HG03571 (cell line): ENCODE measurements at regions not wholly inside any gene's neighbourhood (a gene's known extent, or its start where the extent isn't known, plus 50 kb on each side); places are given as distances from the start of the nearest gene placed in this dataset.

Experiments
- ATAC-seq: cut with Tn5 transposase; IDR thresholded peaks from one replicate; pipeline ENCODE4 v1.9.1; 2021; ENCODE audit not compliant: unreplicated experiment

DNA sequence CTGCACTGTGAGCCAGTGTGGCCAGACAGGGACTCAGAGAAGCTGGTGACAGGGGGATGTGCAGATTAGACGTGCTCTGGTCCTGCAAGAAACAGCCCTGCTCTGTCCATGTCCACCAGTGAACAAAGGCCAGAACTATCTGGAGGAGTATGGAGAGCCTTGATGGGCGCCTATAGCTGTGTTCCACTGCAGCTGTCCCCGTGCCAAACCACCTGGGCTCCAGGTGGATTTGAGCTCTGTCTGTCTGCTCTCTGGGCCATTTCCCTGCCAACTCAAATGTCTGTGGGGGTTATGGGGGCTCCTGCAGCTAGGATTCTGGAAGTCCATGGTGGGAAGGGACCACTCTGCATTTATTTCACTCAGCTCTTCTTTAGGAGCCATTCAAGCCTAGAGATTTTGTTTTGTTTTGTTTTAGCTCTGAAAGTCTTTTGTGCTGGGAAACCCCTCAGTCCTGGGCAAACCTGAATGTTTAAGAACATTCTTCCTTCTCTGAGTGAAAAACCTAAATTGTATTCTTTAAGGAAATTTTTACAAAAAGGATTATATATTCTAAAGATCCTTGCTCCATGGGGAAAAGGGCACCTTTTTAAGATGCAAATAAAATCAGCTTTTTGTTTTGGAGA, 1039.5 kb upstream of the SORCS1 start:
- ATAC-seq: no peak

DNA sequence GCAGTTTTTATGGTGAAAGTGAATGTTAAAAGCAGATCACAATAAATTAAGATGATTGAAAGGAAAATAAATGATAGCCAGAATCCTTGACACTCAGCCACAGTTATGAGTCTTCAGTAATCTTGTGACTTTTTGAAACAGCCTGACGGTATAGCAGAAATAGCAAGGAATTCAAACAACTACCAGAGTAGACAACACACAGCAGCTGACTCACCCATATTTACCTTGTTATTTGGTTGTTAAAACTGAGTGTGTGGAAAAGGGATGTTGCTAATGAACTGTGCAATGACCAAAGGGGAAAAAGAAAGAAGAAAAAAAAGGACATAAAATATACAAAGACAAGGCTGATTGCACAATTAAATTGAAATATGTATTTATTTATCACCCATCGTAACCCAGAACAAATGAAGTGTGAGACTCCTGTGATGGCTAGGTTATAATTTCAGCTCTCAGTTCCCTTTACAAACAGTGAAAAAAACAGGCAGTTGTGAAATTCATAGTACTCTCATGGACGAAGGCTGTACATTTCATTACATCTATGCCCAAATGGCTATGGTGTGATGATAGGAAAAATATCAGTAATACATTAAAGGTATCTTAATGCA, 1023.0 kb upstream of the SORCS1 start:
- no peak for ATAC-seq

DNA sequence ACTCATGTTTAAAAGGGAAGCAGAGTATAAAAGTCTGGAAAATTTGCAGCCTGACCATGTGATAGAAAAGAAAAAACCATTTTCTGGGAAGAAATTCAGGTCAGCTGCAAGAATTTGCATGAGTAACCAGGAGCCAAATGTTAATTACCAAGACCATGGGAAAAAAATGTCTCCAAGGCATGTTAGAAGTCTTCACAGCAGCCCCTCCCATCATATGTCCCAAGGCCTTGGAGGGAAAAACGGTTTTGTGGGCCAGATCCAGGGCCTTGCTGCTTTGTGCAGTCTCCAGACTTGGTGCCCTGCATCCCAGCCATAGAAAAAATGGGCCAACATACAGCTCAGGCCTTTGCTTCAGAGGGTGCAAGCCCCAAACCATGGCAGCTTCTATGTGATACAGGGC, 1019.6 kb upstream of the SORCS1 start:
- ATAC-seq: no peak

DNA sequence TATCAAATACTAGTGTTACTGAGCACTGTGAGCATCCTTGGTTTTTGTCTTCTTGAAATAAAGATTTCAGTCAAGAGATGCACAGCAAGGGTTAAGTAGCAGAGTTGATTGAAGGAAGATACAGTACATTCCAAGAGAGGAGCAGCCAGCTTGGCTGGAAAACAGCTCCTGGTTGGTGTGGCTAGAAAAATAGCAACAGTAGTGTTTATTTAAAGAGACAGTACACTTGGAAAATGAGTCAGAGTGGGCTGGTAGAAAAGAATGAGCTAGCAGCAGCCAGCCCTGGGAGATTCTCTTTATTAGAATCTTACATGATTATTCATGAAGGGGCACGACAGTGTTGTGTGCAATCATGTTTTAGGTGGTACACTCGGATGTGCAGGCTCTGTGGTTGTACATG, 1016.4 kb upstream of the SORCS1 start:
- no peak for ATAC-seq

DNA sequence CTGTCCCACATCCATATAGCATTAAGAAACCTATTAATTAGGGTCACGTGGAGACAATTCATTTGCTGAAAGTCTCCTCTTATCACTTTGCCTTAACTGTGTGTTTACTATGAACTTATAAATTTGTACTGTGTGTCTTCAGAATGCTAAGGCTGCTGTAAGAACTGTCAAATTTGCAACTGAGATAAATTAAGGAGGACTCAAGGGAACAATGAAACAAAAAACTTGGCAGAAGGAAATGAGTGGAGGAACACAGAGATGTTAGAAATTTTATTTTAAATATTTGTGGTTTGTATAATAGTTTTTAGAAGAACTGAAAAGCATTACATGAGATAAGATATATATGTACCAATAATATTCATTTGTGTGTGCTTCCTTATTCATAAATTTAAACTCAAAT, 1005.3 kb upstream of the SORCS1 start:
- ATAC-seq: no peak

DNA sequence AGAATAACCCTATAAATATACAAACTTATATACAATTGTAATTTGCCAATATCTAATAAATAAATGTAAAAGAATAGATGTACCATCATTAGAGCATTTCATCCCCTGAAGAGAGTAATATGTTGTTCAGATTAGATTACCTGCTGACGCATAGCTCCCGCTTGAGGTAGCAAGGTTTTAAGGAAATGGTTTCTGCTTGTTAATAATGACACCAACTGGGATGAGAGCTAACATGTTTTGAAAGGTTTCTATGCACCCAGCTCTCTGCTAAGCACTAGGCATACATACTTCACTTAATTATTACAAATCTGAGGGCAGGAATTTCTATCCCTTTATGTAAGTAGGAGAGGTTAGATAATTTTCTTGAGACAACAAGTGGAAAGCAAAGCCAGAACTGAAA, 1003.3 kb upstream of the SORCS1 start:
- ATAC-seq: no peak

DNA sequence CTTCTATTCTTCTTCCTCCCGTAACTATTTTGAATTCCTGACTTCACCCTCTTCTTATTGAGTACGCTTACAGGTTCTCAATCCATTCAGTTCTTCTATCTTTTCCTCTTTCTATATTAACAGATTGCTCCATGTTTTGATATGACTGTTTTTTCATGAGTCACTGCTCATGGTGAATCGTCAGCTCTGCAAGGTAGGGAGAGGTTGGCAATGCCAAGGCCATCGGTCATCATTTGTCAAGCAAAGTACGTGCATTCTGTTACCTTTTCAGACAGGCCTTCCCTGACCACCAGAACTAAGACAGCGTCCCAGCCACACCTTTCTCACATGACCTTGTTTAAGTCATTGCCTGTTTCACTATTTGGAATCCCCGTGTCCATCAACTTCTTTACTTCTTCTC, 1001.9 kb upstream of the SORCS1 start:
- no peak for ATAC-seq

DNA sequence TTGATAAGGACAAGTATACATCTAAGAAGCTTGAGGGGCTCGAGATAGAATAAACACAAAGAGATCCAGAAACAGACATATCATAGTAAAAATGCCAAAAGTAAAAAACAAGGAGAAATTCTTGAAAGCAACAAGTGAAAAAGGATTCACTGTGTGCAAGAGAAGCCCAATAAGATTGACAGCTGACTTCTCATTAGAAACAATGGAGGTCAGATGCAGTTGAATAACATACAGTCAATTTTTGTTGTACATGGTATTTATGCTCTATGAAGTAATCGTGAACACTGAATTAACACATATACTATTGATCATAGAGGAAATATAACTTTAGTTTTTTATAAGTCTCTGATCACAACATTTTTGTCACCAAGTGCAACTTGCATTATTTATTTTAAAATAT, 982.8 kb upstream of the SORCS1 start:
- ATAC-seq: no peak

DNA sequence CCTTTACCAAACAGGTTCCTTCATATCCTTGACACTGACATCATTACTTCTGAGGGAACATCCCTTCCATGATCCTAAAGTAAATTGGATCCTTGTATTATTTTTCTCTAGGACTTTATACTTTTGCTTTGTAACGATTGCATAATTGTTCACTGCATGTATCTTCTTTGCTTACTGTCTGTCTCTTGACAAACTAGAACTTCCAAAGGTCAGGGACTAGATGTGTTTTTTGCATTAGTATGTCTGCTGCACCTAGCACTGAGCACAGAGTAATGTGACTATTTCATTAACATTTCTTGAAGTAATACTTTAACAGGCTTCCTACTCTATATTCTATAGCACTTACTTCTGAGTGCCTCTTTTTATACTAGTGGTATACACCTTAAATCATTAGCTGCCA, 976.6 kb upstream of the SORCS1 start:
- ATAC-seq: no peak

DNA sequence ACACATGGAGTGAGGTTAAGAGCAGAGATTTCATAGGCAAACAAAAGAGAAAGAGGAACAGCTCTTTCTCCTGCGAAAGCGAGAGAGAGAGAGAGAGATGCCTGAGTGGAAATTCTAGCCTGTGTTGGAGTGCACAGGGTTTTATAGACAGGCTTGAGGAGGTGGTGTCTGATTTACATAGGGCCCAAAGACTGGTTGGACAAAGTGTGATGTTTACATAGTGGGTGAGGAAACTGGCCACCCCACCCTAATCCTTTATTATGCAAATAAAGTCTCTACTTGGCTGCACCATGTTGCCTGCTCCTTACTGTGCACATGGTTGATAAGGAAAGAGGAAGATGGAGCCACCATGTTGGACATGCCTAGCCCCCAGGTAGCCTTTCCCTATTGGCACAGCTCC, 967.8 kb upstream of the SORCS1 start:
- no peak for ATAC-seq

DNA sequence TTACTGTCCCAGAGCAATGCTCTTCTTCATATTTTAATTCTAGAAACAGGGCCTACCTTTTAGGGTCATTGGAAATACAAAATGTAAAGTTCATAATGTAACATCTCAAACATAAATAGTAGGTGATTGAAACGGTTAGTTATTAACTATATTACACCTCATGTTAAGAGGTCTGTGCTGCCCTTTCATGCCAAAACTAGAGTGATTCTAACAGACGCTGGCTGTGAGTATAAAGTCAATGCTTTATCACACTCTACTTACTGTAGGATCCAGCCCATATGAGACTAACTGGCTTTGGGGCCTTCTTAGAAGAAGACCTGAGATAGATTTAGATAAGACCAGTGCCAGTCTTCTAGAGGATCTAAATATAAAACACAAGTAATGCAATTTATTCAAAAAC, 966.1 kb upstream of the SORCS1 start:
- no peak for ATAC-seq

DNA sequence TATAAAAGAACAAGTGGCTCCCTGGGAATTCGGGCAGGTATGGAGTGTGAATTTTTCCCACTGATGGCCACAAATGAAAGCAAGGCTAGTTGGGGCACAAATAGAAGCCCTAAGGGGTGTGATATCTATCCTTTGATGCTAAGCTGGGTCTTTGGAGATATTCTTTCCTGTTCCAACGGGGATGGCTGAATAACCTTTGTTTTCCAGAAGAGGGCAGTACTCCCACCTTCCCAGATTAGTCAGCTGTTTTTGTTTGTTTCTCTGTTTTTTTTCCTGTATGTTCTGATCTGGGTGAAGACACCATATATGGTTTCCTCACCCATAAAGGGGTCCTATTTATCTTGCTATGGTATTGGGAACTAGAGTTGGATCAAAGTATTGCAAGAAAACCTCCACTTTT, 947.7 kb upstream of the SORCS1 start:
- no peak for ATAC-seq

DNA sequence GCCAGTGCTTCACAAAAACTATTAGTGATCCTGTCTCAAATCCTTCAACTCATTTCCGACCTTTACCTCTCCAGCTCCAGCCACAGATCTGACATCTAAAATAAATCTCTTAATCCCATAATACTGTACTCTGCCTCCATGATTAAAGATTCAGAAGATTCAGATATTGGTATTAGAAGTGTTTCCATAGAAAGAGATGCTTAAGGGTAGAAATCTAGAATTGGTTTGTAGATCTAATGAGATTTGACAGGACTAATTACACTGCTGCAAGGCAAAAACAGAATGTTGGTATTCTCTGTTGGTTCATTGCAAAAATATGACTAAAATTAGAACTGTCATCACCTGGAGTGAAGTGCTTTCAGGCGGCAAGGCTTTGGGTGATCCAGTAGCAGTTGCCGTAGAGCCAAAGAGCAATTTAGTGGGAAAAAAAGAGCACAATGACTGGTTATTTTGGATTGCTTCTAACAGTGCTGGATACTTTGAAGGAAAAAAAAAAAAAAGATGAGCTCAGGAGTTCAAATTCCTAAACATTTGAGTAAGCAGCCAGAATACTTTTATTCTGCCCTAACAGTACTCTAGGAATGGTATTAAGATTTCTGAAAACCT, 940.1 kb upstream of the SORCS1 start:
- ATAC-seq: no peak

DNA sequence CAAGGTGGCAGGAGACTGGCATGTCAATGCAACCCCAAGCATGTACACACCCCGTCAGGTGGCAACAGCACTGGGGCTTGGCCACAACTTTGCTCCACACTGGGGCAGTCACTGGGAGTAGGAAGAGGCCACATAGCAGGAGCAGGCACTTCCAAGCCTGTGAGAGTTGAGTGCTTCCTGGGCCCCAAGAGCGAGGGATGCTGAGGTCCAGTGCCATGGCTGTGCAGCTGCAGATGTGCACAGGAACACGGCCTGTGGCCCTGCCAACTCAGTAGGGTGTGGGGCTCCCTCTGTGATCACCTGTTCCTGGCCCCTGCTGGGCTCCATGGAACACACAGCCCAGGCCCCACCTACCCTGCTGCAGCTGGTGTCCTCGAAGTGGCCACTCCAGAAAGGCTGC, 932.8 kb upstream of the SORCS1 start:
- ATAC-seq: no peak

DNA sequence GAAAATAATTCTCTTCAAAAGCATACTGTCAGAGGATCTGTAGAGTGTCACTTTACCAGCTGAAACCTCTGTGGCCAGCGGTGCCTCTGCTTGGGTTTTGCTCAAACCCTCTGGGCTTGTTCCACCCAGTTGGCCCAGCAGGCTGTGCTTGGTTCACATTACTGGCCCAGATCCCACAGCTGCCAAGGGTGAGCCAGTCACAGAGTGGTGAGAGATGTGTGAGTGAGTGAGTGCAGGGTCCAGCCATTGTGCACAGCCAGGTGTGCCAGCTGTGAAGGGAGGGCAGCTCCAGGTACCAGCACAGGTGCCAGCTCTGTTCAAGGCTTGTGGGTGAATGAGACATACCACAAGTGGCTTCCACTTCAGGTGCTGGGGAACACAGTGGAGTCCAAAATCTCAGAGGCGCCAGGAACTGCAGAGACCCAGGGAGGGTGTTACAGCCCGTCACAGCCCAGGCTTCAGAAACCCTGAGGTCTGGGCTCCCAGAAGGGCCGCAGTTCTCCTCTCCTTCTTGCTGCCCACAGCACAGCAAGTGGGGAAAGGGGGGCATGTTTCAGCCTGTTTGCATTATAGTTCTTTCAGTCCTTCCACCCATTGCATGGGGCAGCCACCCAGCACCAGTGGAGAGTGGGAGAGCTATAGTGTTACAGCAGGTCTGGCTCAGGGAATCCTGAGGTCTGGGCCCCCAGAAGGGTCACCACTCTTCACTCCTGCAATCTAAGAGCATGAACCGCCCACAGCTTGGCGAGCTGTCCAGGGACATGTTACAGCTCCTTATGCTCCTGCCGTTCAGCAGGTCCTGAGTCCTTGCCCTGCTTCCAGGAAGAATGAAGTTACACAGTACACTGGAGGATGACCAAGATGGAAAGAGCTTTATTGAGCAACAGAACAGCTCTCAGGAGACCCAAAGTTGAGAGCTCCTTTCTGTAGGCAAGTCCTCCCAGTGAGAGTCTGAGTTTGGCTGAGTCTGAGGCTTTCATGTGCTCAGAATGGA, 931.7 kb upstream of the SORCS1 start:
- no peak for ATAC-seq

DNA sequence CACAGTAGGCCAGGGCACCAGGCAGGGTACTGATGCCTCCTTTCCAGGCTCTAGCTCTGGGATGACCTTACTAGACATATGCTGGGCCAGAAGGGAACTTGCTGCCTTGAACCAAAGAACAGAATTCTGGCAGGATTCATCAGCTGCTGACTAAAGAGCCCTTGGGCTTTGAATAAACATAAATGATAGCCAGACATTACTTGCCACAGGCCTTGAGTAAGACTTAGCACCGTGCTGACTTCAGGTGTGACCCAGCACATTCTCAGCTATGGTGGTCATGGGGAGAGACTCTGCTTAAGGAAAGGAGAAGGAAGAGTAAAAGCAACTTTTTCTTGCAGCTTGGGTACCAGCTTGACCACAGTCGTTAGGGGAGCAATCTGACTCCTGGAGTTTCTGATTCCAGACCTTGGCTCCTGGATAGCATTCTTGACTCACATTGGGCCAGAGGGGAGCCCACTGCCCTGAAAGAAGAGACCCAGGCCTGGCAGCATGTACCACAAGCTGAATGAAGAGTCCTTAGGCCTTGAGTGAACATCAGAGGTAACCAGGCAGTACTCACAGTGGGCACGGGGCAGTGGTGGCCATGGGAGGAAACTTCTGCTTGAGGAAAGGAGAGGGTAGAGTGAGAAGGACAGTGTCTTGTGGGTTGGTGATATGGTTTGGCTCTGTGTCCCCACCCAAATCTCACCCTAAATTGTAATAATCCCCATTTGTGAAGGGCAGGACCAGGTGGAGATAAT, 926.1 kb upstream of the SORCS1 start:
- no peak for ATAC-seq

DNA sequence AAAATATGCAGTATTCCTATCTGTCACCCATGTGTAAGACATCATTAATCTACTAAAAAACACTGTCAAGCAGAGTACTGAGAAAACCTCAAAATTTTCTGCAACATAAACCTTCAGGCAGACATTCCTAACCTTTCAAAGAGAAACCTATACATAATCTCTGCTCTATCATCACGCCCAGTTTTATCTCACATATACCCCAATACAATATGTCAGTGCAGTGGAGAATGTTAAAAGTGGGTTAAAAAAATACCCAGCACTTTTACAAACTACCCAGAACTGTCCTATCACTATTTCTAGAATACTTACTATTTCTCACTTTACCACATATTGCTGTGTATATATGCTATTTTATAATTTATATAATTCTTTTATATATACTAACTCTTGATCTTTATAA, 922.0 kb upstream of the SORCS1 start:
- ATAC-seq: no peak

DNA sequence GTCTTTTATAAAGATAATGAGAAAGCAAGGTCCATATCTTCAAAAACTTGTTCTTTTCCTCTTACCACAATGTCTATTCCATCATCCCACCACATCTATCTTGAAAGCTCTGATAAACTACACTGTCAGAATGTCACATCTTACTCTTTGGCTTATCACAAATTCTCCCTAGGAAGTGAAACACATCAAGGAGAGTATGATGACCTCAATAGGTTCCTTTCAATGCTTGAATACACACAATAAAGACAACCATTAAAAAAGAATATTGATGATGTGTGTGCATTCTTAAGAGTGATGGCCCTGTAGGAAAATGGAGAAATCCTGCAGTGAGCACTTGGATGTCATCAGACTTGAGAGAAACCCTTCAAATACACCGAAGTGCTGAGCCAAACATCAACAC, 918.1 kb upstream of the SORCS1 start:
- ATAC-seq: no peak

DNA sequence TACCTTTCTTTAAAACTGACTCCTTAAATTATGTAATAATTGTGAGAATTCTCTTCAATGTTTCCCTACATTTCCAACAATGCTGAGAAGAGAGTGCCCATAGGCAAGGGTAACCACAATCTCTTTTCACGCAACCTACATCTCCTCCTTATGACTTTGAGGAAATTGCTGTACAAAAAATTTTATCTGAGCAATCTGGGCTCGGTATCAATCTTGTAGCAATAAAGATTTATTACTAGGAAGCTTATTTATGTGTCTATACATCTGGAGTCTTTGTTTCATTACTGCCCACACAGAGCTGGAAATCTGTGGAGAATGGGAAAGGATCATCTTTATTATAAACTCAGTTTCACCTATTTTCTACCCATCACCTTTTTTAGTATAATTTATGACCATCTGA, 913.8 kb upstream of the SORCS1 start:
- no peak for ATAC-seq

DNA sequence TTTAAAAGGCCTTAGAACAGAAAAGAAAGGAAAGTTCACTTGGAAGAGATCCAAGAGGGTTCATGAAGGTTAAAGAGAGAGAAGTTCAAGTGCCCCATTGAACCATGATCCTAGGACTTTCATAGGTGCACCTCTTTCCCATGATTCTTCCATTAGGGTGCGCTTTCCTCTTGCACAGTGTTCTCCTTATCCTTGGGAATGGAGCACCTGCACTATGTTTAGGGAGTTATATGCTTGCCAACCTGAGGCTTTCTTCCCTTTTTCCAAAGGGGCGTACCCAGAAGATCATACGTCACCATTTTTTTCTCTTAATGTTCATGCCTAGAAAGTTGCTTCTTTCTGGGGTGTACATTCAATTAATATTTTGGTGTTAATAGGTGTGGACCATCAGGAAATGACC, 908.0 kb upstream of the SORCS1 start:
- ATAC-seq: no peak

DNA sequence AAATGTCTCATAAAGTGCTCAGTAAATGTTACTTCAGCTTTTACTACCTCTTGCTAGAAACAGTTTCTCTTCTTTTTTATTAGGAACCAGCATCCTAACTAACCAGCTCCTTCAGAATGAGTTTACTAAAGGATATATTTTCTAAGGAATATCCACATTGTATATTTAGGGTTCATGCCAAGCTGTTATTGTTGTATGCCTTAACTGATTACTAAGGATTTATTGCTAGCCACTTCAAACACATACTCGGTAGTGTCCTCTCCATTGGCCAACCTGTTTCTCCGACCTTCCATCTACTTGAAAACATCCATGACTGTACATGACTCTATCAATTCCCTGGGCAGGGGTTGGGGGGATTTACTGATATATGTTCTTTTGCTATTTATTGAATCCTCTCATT, 906.3 kb upstream of the SORCS1 start:
- ATAC-seq: no peak
